ENCODE measurements at regions not wholly inside any gene's neighbourhood (a gene's known extent, or its start where the extent isn't known, plus 50 kb on each side); places are given as distances from the start of the nearest gene placed in this dataset.

- Histone ChIP-seq H3K9me3 (no peaks in the 10 kb centered on the region), H3K4me1 (no peaks in the 10 kb centered on the region), H3K36me3 (no peaks in the 10 kb centered on the region), H3K4me3 (no peak overlapping the region), H3K27ac (no peak overlapping the region), H3K27me3 (no peaks in the 10 kb centered on the region)
- no peak for ATAC-seq
- no peak for TF ChIP-seq CTCF (IDR thresholded peaks at IDR 0.05)
- DNase-seq: no peak
- intact Hi-C loops (cut with DNase I): no loop called here
Observed at GRCh38 chr2:225309516-225309915, 90.0 kb upstream of the NYAP2 start.

- TF ChIP-seq CTCF (IDR thresholded peaks at IDR 0.05): no peak
- intact Hi-C loops (cut with DNase I): no loop called here
- Histone ChIP-seq H3K4me1 (no peaks in the 10 kb centered on the region), H3K4me3 (no peak overlapping the region), H3K9me3 (peaks cover 0 to 25% (median 2%) of the 10 kb centered on the region in 11 donors), H3K36me3 (no peaks in the 10 kb centered on the region), H3K27me3 (peaks cover 0 to 4% (median 0%) of the 10 kb centered on the region in 7 donors), H3K27ac (no peak overlapping the region)
- ATAC-seq (no peak), DNase-seq (no peak)
- 44 to 54% methylated on average over 2 of the region's 2 CpGs for WGBS, 2 donors
Observed at GRCh38 chr2:225296951-225297350, 102.6 kb upstream of the NYAP2 start.

- H3K4me1 ChIP-seq: no peaks in the 10 kb centered on the region
- H3K9me3 ChIP-seq: peaks cover 0 to 20% (median 0%) of the 10 kb centered on the region in 11 donors
- DNase-seq: no peak
- H3K36me3 ChIP-seq: no peaks in the 10 kb centered on the region
- ATAC-seq: no peak
- TF ChIP-seq CTCF (IDR thresholded peaks at IDR 0.05): no peak
- no peak overlapping the region for H3K4me3 ChIP-seq
- H3K27me3 ChIP-seq: peaks cover 0 to 4% (median 0%) of the 10 kb centered on the region in 7 donors
- intact Hi-C loops (cut with DNase I): no loop called here
- WGBS, 2 donors: 75 to 78% methylated on average over 3 of the region's 3 CpGs
- no peak overlapping the region for H3K27ac ChIP-seq
Observed at GRCh38 chr2:225295102-225295501, 104.4 kb upstream of the NYAP2 start.

GRCh38 chr2:225293638-225294037 is 105.9 kb upstream of the NYAP2 start:
- Histone ChIP-seq H3K27ac (no peak overlapping the region), H3K27me3 (peaks cover 0 to 4% (median 0%) of the 10 kb centered on the region in 7 donors), H3K4me3 (no peak overlapping the region), H3K4me1 (no peaks in the 10 kb centered on the region), H3K9me3 (peaks cover 0 to 14% (median 0%) of the 10 kb centered on the region in 11 donors), H3K36me3 (no peaks in the 10 kb centered on the region)
- DNase-seq: no peak
- no peak for ATAC-seq
- WGBS, 2 donors: 79 to 80% methylated on average over 7 of the region's 7 CpGs
- no peak for TF ChIP-seq CTCF (IDR thresholded peaks at IDR 0.05)
- intact Hi-C loops (cut with DNase I): no loop called here
